GM12872 (cell line): ENCODE measurements at regions not wholly inside any gene's neighbourhood (a gene's known extent, or its start where the extent isn't known, plus 50 kb on each side); places are given as distances from the start of the nearest gene placed in this dataset.

Experiments used
- TF ChIP-seq, protein P1 (sequence below): IDR thresholded peaks from 3 replicates; pipeline ENCODE4 v1.5.1; 2011; ENCODE audit warnings: low read depth, mild to moderate bottlenecking, low read length, moderate library complexity; ENCODE audit not compliant: insufficient read depth

DNA sequence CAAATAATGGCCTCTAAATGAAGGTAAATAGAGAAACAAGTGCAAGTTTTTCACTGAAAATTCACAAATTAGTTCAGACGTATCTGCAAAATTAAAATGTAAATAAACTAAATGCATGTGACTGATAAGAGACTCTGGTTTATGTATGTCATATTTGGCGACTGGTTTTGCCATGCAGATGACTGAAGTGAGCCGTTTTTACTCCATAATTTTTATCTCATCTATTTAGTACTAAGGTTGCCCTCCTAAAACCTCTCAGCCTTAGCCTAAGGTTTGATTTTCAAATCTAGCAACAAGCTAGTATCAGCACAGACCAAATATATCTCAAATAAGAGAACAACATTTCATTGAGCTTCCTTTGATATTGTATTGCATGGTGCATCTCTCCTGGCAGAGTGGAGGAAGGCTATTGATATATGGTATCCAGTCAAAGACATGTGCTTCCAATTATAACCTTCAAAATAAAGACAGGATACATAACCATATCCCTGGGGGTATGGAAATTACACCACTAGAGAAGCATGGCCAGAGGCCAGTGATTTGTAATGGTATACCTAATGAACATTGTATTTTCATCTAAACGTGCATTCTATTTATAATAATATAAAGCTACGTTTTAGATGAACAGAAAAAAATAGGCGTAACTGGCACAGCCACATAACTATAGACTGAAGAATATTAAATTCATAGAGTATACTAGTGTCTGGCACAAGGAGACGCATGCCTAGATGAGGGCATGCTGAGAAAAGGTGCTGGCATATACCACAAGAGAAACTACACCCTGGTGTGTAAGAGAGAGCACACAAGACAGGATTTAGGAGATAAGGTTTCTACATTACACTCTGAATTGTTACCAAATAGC, 392.6 kb upstream of the INTU start:
- TF ChIP-seq, protein P1, sequence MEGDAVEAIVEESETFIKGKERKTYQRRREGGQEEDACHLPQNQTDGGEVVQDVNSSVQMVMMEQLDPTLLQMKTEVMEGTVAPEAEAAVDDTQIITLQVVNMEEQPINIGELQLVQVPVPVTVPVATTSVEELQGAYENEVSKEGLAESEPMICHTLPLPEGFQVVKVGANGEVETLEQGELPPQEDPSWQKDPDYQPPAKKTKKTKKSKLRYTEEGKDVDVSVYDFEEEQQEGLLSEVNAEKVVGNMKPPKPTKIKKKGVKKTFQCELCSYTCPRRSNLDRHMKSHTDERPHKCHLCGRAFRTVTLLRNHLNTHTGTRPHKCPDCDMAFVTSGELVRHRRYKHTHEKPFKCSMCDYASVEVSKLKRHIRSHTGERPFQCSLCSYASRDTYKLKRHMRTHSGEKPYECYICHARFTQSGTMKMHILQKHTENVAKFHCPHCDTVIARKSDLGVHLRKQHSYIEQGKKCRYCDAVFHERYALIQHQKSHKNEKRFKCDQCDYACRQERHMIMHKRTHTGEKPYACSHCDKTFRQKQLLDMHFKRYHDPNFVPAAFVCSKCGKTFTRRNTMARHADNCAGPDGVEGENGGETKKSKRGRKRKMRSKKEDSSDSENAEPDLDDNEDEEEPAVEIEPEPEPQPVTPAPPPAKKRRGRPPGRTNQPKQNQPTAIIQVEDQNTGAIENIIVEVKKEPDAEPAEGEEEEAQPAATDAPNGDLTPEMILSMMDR, result no peak

DNA sequence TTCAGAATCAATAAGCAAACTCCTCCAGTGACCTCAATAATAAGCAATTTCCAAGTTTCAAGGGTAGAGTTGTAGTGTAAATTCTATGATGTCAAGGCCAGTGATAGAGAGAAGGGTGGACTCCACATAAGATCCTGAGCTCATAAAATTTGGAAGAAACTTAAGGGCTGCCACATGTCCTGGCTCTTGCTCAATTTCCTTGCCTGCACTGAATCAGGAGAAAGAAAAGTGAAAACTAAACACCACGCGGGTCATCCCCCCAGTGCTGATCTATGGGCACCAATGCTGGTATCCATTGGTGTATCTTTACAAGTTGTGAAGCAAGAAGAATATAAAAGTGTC, 392.0 kb upstream of the INTU start:
- TF ChIP-seq, protein P1, result no peak

DNA sequence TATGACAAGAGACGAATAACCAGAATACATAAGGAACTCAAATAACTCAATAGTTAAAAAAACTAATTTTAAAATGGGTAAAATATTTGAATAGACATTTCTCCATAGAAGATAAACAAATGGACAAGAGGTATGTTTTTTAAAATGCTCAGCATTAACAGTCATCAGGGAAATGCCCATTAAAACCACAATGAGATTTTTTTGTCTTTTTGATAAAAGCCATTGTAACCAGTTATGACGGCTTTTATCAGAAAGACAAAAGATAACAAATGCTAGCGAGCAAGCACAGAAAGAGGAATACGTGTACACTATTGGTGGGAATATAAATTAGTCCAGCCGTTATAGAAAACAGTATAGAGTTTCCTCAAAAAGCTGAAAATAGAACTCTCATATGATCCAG, 388.2 kb upstream of the INTU start:
- TF ChIP-seq, protein P1, result no peak

DNA sequence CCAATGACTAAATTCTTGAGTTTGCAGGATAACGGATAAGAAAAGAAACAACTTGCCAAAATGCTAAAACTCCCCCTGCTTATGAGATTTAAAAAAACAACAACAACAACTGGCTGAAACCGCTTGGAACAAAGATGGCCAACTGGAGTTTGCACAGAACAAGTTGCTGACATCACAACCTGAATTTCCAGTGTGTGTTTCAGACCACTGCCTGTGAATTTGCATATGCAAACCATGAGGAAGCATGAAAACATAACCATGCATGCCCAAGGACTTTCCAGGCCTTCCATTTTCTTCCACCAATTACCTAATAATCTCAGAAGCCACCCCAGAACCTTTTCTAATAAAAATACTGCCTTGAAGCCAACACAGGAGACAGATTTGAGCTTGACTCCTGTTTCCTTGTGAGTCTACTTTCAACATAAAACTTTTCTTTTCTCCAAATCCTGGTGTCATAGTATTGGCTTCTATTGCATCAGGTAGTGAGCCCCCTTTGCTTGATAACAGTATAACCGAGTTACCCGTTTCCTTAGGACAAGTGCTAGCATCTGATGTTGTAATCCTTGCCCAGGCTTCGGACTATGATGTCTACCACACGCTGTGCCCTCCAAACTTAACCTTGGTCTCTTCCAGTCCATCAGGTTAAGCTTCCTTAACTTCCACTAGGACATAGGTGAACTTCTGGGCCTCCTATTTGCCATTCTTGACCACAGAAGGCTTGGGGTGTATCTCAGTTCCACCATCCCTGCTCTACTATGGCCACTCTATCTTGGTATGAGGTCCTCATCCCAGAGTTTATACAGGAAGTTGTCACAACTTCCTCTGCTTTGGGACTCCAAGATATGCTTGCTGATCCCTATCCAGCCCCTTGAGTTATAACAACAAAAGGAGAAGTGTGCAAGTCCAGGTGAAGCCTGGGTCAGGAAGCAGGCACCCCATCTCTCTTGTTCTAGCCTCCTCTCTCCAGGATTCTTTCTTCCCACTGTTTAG, 385.5 kb upstream of the INTU start:
- TF ChIP-seq, protein P1, result no peak

DNA sequence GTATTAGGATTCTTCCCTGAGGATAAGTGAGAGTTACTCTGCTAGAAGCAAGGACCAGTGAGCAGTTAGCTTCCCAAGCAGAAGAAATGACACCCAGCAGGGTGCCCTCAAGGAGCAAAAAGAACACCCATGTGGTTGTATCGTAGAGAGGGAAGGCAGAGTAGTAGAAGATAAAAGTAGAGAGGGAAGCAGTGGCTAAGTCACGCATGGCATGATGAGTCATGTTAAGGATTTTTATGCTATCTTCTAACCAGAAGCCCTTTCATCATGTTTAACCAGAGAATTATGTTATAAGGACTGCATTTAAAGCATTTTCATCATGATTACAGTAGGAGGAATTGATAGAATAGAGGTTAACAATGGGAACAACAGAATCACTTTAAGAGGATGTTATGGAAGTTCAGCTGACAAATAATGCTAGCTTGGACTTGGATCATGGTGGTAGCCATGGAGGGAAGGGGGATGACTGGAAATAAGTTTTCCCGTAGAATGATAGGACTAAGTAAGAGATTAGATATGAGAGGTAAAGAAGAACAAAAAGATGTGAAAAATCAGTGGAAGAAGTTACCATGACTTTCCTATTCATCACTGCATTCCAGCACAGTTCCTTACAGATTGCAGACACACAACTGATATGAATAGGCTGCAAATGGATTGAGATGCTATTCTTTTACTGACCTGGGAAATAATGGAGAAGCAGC, 383.5 kb upstream of the INTU start:
- TF ChIP-seq, protein P1, result no peak

DNA sequence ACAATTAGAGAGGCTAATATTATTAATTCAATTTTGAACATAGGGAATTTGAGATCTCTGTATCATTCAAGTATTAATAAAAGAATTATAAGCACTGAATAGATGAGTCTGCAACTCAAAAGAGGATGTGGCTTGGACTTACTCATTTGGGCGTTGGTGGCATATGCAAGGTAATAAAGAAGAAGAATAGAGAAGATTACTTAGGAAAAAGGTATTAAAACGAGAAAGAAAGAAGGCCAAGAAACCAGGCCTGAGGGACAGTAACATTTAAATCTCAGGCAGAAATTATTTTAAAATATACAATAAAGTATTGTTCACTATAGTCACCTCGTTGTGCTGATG, 383.0 kb upstream of the INTU start:
- TF ChIP-seq, protein P1, result no peak

DNA sequence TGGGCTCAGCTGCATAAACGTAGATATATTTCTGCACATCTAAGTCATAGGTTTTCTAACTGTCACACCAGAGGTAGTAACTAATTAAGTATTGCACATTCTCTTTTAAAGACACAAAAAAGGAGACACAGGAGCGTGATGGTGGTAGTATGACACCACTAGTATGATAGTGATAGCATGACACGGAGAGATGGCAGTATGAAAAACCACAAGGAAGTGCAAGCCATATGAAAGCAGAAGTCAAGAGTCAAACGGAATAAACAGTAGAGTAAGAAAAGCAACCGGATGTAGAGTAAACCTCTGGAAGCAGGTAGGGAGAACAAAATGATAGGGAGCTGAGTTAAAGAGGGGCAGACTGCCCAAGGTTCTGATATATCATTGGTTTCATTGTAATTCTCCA, 382.2 kb upstream of the INTU start:
- TF ChIP-seq, protein P1, result no peak
